NCI-H2171 treated with DMSO at 0.1 percent for 48 hours (cell line): ENCODE measurements at regions not wholly inside any gene's neighbourhood (a gene's known extent, or its start where the extent isn't known, plus 50 kb on each side); places are given as distances from the start of the nearest gene placed in this dataset.

Experiments
- DNase-seq: peaks from one replicate; lab custom pipeline; 2025; lab: John Stamatoyannopoulos, UW

DNA sequence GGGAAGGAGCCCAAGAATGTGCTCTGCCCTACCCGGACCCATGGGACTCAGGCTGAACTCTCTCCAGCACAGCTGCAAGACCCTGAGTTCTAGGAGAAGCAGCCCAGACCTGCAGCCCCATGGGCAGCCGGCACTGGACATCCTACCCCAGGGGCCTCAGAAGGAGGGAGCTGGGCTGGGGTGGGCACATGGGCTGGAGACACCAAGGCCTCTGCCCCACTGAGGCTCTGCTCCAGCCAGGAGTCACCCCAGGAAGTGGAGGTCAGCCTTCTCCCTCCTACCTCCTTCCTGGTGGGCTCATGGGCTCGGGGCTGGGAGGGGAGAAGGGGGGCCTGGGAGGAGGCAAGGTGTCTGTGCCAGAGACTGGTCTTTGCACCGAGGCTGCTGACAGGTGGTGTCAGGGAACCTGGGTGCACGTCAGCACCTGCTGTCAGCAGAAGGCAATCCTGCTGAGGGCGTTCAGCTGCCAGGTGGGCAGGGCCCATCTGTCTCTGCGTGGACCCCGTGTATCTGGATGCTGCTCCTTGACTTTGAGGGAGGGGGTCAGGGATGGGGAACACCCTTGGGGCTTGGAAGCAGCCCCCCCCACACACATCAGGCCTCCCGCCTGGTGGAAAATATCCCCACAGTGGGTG, 95.2 kb downstream of the PDGFA start:
- DNase-seq = peak; percentile 80

GRCh38 chr7:424961-425793, 94.5 kb downstream of the PDGFA start:
- no peak for DNase-seq

- no peak for DNase-seq
Measured at GRCh38 chr7:425794-426188, 93.9 kb downstream of the PDGFA start.

- DNase-seq = no peak
Measured at GRCh38 chr7:426510-426909, 93.1 kb downstream of the PDGFA start.

- DNase-seq = no peak
Measured at GRCh38 chr7:427506-428103, 92.0 kb downstream of the PDGFA start.

DNA sequence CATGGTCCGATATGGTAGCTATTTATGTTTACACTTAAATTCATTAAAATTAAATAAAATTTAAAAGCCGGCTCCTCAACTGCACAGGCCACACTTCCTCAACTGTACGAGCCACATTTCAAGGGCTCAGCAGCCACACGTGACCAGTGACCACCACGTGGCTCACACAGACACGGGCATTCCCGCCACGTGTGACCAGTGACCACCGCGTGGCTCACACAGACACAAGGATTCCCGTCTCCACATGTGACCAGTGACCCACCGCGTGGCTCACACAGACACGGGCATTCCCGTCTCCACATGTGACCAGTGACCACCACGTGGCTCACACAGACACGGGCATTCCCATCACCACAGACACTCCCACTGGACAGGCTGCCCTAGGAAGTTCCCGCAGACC, 91.3 kb downstream of the PDGFA start:
- DNase-seq = no peak

DNA sequence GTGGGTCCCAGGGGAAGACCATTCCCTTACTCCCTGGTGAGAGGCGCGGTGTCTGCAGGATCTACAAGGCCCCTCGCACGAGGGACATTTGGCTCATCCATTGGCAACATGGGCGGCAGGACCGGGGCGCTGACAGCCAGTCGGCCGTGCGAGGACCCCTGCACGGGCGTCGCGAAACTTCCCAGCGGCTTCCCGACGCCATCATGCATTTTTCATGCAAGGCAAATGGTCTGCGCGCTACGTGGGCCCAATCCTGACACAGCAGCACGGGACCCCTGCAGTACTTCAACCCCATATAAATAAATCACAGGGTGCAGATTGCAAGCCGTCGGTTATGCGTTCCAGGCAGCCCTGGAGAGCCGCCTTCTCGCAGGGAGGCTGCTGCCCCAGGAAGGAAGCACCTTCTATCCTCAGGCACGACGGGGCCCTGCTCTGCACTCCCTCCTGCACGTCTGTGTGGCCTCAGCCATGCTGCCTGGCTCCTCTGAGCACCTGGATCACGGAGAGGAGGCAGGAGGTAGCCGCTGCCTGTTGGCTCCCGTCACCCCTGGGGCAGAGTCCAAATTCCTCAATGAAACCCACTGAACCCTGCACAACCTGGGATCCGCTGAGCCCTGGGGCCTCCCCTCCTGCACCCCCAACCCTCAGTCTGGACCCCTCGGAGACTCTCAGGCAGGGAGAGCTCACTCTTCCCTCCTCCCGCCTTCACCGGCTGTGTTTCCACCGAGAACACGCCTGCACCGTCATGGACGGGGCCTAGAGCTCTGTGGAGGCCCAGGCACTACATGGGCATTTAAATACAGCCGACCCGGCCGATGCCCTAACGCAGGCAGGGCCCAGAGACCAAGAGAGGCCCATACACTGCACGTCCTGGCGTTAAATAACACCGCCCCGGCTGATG, 90.5 kb downstream of the PDGFA start:
- no peak for DNase-seq

GRCh38 chr7:429828-430180, 89.8 kb downstream of the PDGFA start:
- DNase-seq = no peak

- DNase-seq = no peak
Measured at GRCh38 chr7:431041-431440, 88.6 kb downstream of the PDGFA start.

- DNase-seq = no peak
Measured at GRCh38 chr7:431658-432111, 88.0 kb downstream of the PDGFA start.

GRCh38 chr7:432256-432655, 87.4 kb downstream of the PDGFA start:
- DNase-seq = no peak

DNA sequence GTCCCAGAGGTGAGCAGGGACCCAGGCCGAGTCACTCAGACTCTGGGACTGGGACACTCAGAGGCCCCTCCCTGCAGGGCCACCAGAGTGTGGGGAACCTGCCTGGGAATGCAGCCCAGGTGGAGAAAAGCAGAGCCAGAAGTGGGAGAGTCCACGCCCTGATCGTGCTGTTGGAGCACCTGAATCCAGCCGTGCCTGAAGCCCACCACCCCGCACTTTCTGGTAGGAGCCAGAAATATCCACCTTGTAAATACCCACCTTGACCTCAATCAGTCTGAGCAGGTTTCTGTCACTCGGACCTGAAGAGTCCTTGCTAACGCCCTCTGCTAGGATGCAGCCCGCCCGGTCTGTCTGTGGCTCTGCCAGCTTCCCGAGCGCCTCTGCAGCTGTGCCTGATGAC, 86.7 kb downstream of the PDGFA start:
- no peak for DNase-seq

DNA sequence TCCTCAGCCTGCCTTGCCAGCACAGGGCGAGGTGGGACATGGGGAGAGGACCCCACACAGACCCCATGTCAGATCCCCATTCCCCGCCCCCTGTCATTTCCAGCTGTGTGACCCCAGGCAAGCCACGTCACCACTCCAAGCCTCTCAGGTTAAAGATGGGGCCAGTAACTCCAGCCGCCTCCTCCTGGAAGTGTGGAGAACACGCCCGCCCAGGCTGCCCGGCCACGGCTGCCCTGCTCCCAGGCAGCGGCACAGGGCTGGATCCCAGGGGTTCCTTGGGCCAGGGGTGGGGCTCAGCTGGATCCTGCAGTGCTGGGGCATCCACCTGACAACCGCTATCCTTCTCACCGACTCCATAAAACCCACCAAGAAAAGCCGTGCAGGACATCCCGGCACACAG, 86.1 kb downstream of the PDGFA start:
- no peak for DNase-seq

DNA sequence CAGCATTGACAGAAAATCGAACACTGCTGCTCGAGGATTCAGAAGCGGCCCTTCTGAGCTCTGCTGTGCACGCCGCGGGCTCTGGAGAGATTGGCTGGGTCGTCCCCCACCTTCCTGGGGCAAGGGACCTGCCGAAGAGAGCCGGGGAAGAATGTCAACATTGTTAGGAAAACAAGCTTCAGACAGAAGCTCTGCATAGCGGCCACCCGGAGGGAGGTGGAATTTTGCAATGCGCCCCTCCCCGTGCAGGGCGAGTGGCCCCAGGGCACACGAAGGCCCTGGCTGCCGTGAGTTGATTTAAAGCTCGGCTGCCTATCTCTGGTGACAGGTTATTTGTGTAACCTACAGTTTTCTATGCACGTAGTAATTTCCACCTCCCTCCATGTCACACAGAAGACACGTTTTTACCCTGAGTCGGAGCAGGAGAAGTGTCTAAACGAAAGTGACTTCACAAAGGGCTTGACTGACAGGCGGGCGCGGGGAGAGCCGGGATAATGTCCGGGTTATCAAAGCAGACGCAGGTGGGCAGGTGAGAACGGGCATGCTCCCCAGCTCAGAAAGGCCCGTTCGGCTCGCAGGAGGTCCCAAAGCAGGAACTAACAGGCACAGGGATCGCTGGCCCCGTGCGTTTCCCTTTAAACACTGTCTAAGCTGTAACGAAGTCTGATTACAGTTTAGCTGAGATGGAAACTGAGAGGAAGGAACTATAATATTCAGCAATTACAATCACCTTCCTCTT, 84.6 kb downstream of the PDGFA start:
- DNase-seq = no peak

- no peak for DNase-seq
Measured at GRCh38 chr7:435630-436366, 83.8 kb downstream of the PDGFA start.

DNA sequence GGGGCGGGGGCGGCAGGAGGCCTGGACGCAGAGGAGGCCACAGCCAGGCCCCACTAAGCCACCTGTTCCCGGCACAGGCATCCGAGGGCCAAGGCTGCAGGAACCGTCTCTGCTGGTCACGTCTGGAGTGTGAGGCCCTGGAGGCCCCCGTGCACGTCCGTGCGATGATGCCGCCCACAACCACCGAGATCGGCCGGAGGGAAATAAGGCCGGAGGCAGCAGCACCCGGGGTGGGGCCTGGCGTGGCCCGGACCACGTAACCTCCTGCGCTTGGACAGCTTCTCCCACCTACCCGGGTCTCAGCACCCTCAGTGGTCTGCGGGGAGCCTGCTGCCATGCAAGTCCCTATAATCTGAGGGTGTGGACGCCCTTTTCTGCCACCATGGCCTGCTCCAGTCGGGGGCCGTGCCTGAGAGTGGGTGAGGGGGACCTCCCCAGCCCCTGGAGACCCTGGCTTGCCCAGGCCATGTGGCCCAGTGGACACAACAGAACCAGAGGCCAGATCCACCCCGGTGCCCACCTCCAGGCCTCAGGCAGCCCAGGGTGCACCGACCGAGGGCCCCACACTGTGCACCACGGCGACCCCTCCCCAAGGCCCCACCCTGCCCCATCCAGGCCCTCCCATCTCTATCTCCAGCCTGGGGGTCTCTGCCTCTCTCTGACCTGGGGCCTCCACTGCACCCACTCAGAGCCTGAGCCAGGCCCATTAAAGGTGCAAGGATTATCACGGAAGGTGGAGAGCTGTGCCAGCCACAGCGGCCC, 83.1 kb downstream of the PDGFA start:
- DNase-seq = no peak

DNA sequence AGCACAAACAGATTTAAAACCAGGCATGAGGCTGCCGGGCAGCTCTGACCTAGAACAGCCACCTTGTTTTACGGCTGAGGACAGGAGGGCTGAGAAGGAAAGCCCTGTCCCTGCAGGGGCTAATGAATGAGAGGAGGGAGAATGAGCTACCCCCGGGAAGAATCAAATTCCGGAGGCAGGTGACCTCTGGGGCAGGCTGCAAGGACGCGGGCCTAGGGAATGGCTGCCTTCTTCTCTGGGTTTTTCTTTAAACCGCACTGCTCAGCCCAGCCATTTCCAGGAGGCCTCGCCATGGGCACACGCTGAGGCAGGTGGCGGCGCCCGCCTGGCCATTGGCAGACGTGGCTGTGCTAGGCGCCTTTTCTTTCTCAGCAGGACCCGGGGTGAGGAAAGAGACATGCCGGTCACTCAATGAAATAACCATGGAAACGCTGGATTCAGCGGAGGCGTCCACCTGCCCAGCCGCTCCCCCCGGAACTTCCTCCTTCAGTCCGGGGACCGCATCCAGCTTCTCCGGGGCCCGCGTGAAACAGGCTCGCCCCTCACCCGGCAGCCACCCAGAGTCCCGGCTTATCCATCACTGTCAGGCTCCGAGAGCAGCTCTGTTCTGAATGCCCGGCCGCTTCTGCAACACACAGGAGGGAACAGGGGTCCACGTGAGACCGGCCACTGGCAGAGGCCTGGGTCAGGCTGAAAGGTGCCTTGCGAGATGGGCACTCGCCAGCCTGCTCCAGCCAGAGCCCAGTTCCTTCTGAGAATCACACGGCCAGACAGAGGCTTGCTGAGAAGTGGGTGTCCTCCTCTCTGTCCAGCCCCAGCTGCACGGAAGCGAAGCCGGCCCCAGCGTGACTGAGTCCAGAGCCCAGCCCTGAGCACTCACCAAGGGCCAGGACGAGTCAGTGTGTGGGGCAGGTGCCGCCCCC, 82.1 kb downstream of the PDGFA start:
- no peak for DNase-seq

GRCh38 chr7:438361-438760, 81.3 kb downstream of the PDGFA start:
- no peak for DNase-seq

GRCh38 chr7:438916-439315, 80.7 kb downstream of the PDGFA start:
- no peak for DNase-seq
